ENCODE measurements at regions not wholly inside any gene's neighbourhood (a gene's known extent, or its start where the extent isn't known, plus 50 kb on each side); places are given as distances from the start of the nearest gene placed in this dataset.

GRCh38 chr7:18354108-18355085, 141.2 kb upstream of the HDAC9 start:
- no peak overlapping the region for H3K27ac ChIP-seq (ENCODE audit: low read depth)
- no peaks in the 10 kb centered on the region for H3K36me3 ChIP-seq (ENCODE audit: insufficient read depth)
- no peak for DNase-seq (ENCODE audit: low spot score)
- H3K4me2 ChIP-seq, result no peak overlapping the region
- H3K27me3 ChIP-seq (ENCODE audit: insufficient read depth), result no peaks in the 10 kb centered on the region
- TF ChIP-seq STAT1 (IDR thresholded peaks at IDR 0.05; ENCODE audit: unreplicated experiment) (no peak), JUNB (IDR thresholded peaks at IDR 0.05; ENCODE audit: unreplicated experiment) (no peak), POLR2AphosphoS5 (IDR thresholded peaks at IDR 0.05; ENCODE audit: low read depth) (no peak), NANOG (IDR thresholded peaks at IDR 0.05; ENCODE audit: borderline replicate concordance) (no peak), EZH2phosphoT487 (IDR thresholded peaks at IDR 0.05; ENCODE audit: unreplicated experiment) (no peak), EZH2 (IDR thresholded peaks at IDR 0.05; ENCODE audit: low read depth, unreplicated experiment) (no peak), ZNF114 (CRISPR knock-in tag; IDR thresholded peaks at IDR 0.05) (no peak), CTCF (conservative IDR thresholded peaks at IDR 0.05; ENCODE audit: low read depth in 2 of 2) (no peak), ETS1 (IDR thresholded peaks at IDR 0.05) (no peak), REST (IDR thresholded peaks at IDR 0.05; ENCODE audit: unreplicated experiment) (no peak), ZNF331 (CRISPR knock-in tag; IDR thresholded peaks at IDR 0.05; ENCODE audit: low read depth) (no peak), ZNF462 (CRISPR knock-in tag; IDR thresholded peaks at IDR 0.05) (no peak), CREB1 (CRISPR knock-in tag; IDR thresholded peaks at IDR 0.05; ENCODE audit: low read depth) (no peak)
- H3K36me3 Mint-ChIP-seq (ENCODE audit: low read depth), result no peaks in the 10 kb centered on the region
- H3K4me1 Mint-ChIP-seq, result peaks cover 9% of the 10 kb centered on the region; the same call in 2 of the 3 replicates
- H3K27me3 Mint-ChIP-seq (ENCODE audit: insufficient read depth, low read depth, poor library complexity), result no peaks in the 10 kb centered on the region
- H3K9me2 ChIP-seq (ENCODE audit: insufficient read depth), result no peaks in the 10 kb centered on the region
- no peaks in the 10 kb centered on the region for H3K9me3 Mint-ChIP-seq
- no peak overlapping the region for H3K4me3 Mint-ChIP-seq
- no peak overlapping the region for H3K4me3 ChIP-seq
- H3K4me1 ChIP-seq (ENCODE audit: insufficient read depth), result no peaks in the 10 kb centered on the region
- ATAC-seq, result no peak
- H2AFZ ChIP-seq, result no peak overlapping the region
- H3F3A ChIP-seq (replicated peaks; ENCODE audit: low read depth), result no peaks in the 10 kb centered on the region
- H3K79me2 ChIP-seq (replicated peaks; ENCODE audit: insufficient read depth), result no peaks in the 10 kb centered on the region
- H4K20me1 ChIP-seq (replicated peaks; ENCODE audit: insufficient read depth), result no peaks in the 10 kb centered on the region
- H3K27ac Mint-ChIP-seq, result peak overlapping the region; percentile 36; the same call in 1 of the 2 replicates

All from GM23338 (cell line).